ENCODE measurements at regions not wholly inside any gene's neighbourhood (a gene's known extent, or its start where the extent isn't known, plus 50 kb on each side); places are given as distances from the start of the nearest gene placed in this dataset.
"Not testable (repeated sequence)": the region's sequence is repeated elsewhere in the genome, so short reads cannot be mapped to it uniquely, and the experiment has no call there.

- TF ChIP-seq POLR2AphosphoS5 (IDR thresholded peaks at IDR 0.05; ENCODE audit: low read depth), result no peak
- no peak overlapping the region for H3K4me3 ChIP-seq (replicated peaks; ENCODE audit: insufficient read depth, low read length)
- H3K27ac ChIP-seq (replicated peaks), result no peak overlapping the region
- H3K27me3 ChIP-seq (ENCODE audit: insufficient read depth, poor library complexity, severe bottlenecking), result no peaks in the 10 kb centered on the region
- DNase-seq (ENCODE audit: low read depth in 1 of 2, low spot score in 1 of 2), result no peak
These were observed 680.7 kb upstream of the SALL1 start for GRCh38 chr16:51831595-51832367.

- not testable (repeated sequence) for H3K4me3 ChIP-seq (replicated peaks; ENCODE audit: insufficient read depth, low read length); H3K27ac ChIP-seq (replicated peaks); H3K27me3 ChIP-seq (ENCODE audit: insufficient read depth, poor library complexity, severe bottlenecking); DNase-seq (ENCODE audit: low read depth in 1 of 2, low spot score in 1 of 2)
These were observed 680.0 kb upstream of the SALL1 start for GRCh38 chr16:51831034-51831433.

- no peak for DNase-seq (ENCODE audit: low read depth in 1 of 2, low spot score in 1 of 2)
- Histone ChIP-seq H3K4me3 (replicated peaks; ENCODE audit: insufficient read depth, low read length) (no peak overlapping the region), H3K27ac (replicated peaks) (no peak overlapping the region), H3K27me3 (ENCODE audit: insufficient read depth, poor library complexity, severe bottlenecking) (no peaks in the 10 kb centered on the region)
- TF ChIP-seq GABPA (IDR thresholded peaks at IDR 0.05; ENCODE audit: low read depth) (no peak), SPI1 (IDR thresholded peaks at IDR 0.05; ENCODE audit: borderline replicate concordance, low read depth) (no peak), POLR2AphosphoS5 (IDR thresholded peaks at IDR 0.05; ENCODE audit: low read depth) (no peak), CTCF (IDR thresholded peaks at IDR 0.05; ENCODE audit: insufficient read depth, low read length) (no peak)
- TF ChIP-seq, protein P1, sequence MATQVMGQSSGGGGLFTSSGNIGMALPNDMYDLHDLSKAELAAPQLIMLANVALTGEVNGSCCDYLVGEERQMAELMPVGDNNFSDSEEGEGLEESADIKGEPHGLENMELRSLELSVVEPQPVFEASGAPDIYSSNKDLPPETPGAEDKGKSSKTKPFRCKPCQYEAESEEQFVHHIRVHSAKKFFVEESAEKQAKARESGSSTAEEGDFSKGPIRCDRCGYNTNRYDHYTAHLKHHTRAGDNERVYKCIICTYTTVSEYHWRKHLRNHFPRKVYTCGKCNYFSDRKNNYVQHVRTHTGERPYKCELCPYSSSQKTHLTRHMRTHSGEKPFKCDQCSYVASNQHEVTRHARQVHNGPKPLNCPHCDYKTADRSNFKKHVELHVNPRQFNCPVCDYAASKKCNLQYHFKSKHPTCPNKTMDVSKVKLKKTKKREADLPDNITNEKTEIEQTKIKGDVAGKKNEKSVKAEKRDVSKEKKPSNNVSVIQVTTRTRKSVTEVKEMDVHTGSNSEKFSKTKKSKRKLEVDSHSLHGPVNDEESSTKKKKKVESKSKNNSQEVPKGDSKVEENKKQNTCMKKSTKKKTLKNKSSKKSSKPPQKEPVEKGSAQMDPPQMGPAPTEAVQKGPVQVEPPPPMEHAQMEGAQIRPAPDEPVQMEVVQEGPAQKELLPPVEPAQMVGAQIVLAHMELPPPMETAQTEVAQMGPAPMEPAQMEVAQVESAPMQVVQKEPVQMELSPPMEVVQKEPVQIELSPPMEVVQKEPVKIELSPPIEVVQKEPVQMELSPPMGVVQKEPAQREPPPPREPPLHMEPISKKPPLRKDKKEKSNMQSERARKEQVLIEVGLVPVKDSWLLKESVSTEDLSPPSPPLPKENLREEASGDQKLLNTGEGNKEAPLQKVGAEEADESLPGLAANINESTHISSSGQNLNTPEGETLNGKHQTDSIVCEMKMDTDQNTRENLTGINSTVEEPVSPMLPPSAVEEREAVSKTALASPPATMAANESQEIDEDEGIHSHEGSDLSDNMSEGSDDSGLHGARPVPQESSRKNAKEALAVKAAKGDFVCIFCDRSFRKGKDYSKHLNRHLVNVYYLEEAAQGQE (IDR thresholded peaks at IDR 0.05; ENCODE audit: insufficient replicate concordance, low read depth), result no peak
These were observed 674.7 kb upstream of the SALL1 start for GRCh38 chr16:51825779-51826178.

GRCh38 chr16:51822471-51822870 lies 671.4 kb upstream of the SALL1 start:
- H3K27me3 ChIP-seq (ENCODE audit: insufficient read depth, poor library complexity, severe bottlenecking), result no peaks in the 10 kb centered on the region
- no peak overlapping the region for H3K4me3 ChIP-seq (replicated peaks; ENCODE audit: insufficient read depth, low read length)

DNA sequence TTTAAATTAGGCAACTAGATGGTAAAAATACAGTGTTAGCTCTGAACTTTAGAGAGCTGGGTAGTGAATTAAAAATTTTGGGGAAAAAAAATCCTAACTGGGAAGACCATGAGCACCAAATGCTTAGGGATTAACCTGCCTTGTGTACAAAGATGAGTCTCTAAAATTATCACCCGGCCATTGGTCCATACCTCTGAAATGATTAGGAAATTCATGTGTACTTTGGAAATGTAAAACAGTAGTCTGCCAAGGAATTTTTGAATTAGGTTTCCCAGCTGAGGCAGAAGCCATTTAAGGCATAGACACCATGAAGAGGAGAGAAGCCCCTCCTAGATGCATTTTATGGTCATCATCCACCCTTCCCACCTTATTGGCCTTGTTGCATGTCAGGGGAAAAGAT lies 670.5 kb upstream of the SALL1 start:
- Histone ChIP-seq H3K27ac (replicated peaks) (no peak overlapping the region), H3K4me3 (replicated peaks; ENCODE audit: insufficient read depth, low read length) (no peak overlapping the region), H3K27me3 (ENCODE audit: insufficient read depth, poor library complexity, severe bottlenecking) (no peaks in the 10 kb centered on the region)
- TF ChIP-seq GABPA (IDR thresholded peaks at IDR 0.05; ENCODE audit: low read depth) (no peak), POLR2AphosphoS5 (IDR thresholded peaks at IDR 0.05; ENCODE audit: low read depth) (no peak), SPI1 (IDR thresholded peaks at IDR 0.05; ENCODE audit: borderline replicate concordance, low read depth) (no peak)
- TF ChIP-seq, protein P1 (IDR thresholded peaks at IDR 0.05; ENCODE audit: insufficient replicate concordance, low read depth), result no peak
- no peak for DNase-seq (ENCODE audit: low read depth in 1 of 2, low spot score in 1 of 2)

More at GRCh38 chr16:51822471-51822870, 671.4 kb upstream of the SALL1 start:
- no peak for DNase-seq (ENCODE audit: low read depth in 1 of 2, low spot score in 1 of 2)
- no peak for TF ChIP-seq POLR2AphosphoS5 (IDR thresholded peaks at IDR 0.05; ENCODE audit: low read depth)
- no peak for TF ChIP-seq GABPA (IDR thresholded peaks at IDR 0.05; ENCODE audit: low read depth)
- TF ChIP-seq SPI1 (IDR thresholded peaks at IDR 0.05; ENCODE audit: borderline replicate concordance, low read depth), result no peak
- TF ChIP-seq, protein P1 (IDR thresholded peaks at IDR 0.05; ENCODE audit: insufficient replicate concordance, low read depth), result no peak
- no peak overlapping the region for H3K27ac ChIP-seq (replicated peaks)

Measured in HL-60 (cell line).